CD14-positive monocyte (primary cell): ENCODE measurements at regions not wholly inside any gene's neighbourhood (a gene's known extent, or its start where the extent isn't known, plus 50 kb on each side); places are given as distances from the start of the nearest gene placed in this dataset.

ENCODE experiments used
- DNase-seq, 3 donors: peaks; one replicate each; pipeline ENCODE4 v3.0.0-alpha.2; 2011 to 2022
- H2AFZ ChIP-seq: 2 replicates; pipeline ENCODE4 v1.6.0; 2012; ENCODE audit warnings: mild to moderate bottlenecking, low read depth, low read length, inconsistent platforms; ENCODE audit not compliant: insufficient read depth, poor library complexity, severe bottlenecking
- H3K27ac ChIP-seq, 2 donors: 1 replicate in 1 of 2; 2 replicates in 1 of 2; pipeline ENCODE4 v1.5.1; 2012 to 2013; ENCODE audit warnings: low read length in 2 of 2, control low read depth in 1 of 2, inconsistent platforms in 1 of 2, low read depth in 1 of 2, mild to moderate bottlenecking in 1 of 2
- H3K27me3 ChIP-seq, 2 donors: one replicate each; pipeline versions ENCODE4 v1.6.0 to v1.6.1; 2011 to 2013; ENCODE audit warnings: low read length in 2 of 2; ENCODE audit not compliant: control insufficient read depth in 2 of 2, insufficient read depth in 2 of 2
- H3K36me3 ChIP-seq, 2 donors: replicated peaks in 1 of 2; 1 replicate in 1 of 2; 2 replicates in 1 of 2; pipeline versions ENCODE4 v1.5.1 to v1.6.1; 2012 to 2013; ENCODE audit warnings: low read length in 2 of 2, control low read depth in 1 of 2, inconsistent platforms in 1 of 2, mild to moderate bottlenecking in 1 of 2; ENCODE audit not compliant: insufficient read depth in 2 of 2, control insufficient read depth in 1 of 2
- H3K4me1 ChIP-seq, 2 donors: 1 replicate in 1 of 2; 2 replicates in 1 of 2; pipeline versions ENCODE4 v1.5.1 to v1.6.1; 2012 to 2013; ENCODE audit warnings: low read length in 2 of 2, control low read depth in 1 of 2, inconsistent platforms in 1 of 2, mild to moderate bottlenecking in 1 of 2, moderate library complexity in 1 of 2; ENCODE audit not compliant: insufficient read depth in 2 of 2, control insufficient read depth in 1 of 2
- H3K4me2 ChIP-seq: replicated peaks from 2 replicates; pipeline ENCODE3; 2012; ENCODE audit warnings: low read length, moderate library complexity, mild to moderate bottlenecking; ENCODE audit not compliant: poor library complexity, severe bottlenecking; ENCODE audit errors: extremely low read depth
- H3K4me3 ChIP-seq, 3 experiments: fragments of 200-600 bp in 1 of 3; sonication (generic) in 1 of 3; replicated peaks in 1 of 3; 1 replicate in 2 of 3; 2 replicates in 1 of 3; pipeline ENCODE4 v1.5.1; 2011 to 2013; ENCODE audit warnings: low read length in 3 of 3, mild to moderate bottlenecking in 3 of 3, control low read depth in 2 of 3, low read depth in 2 of 3, inconsistent platforms in 1 of 3, moderate library complexity in 1 of 3
- H3K79me2 ChIP-seq: 2 replicates; pipeline ENCODE4 v1.6.0; 2012; ENCODE audit warnings: mild to moderate bottlenecking, control low read depth, inconsistent platforms, low read length, moderate library complexity; ENCODE audit not compliant: insufficient read depth
- H3K9ac ChIP-seq: 2 replicates; pipeline ENCODE4 v1.6.0; 2017; ENCODE audit warnings: low read length, mild to moderate bottlenecking; ENCODE audit not compliant: insufficient read depth, poor library complexity, severe bottlenecking
- H3K9me3 ChIP-seq, 2 donors: replicated peaks in 1 of 2; 1 replicate in 1 of 2; 2 replicates in 1 of 2; pipeline versions ENCODE4 v1.5.1 to v1.6.1; 2012 to 2013; ENCODE audit warnings: low read length in 2 of 2, control low read depth in 1 of 2; ENCODE audit not compliant: control insufficient read depth in 1 of 2, insufficient read depth in 1 of 2
- H4K20me1 ChIP-seq: 2 replicates; pipeline ENCODE4 v1.6.0; 2012; ENCODE audit warnings: mild to moderate bottlenecking, low read length, control low read depth, moderate library complexity; ENCODE audit not compliant: insufficient read depth
- H3K27ac Mint-ChIP-seq, 7 donors: one replicate each; pipeline ENCODE4 v1.8.0; 2020; ENCODE audit warnings: mild to moderate bottlenecking in 7 of 7, mixed read lengths in 7 of 7, moderate library complexity in 6 of 7, inconsistent platforms in 2 of 7
- H3K27me3 Mint-ChIP-seq, 3 donors: one replicate each; pipeline ENCODE4 v1.8.0; 2021 to 2022; ENCODE audit warnings: low read depth in 3 of 3, mild to moderate bottlenecking in 3 of 3, mixed read lengths in 3 of 3, moderate library complexity in 3 of 3, inconsistent platforms in 1 of 3
- H3K36me3 Mint-ChIP-seq, 2 donors: one replicate each; pipeline ENCODE4 v1.8.0; 2020; ENCODE audit warnings: mixed read lengths in 2 of 2, inconsistent platforms in 1 of 2, mild to moderate bottlenecking in 1 of 2
- H3K4me1 Mint-ChIP-seq: one replicate; pipeline ENCODE4 v1.8.0; 2020; ENCODE audit warnings: mild to moderate bottlenecking, mixed read lengths
- H3K4me3 Mint-ChIP-seq, 2 donors: one replicate each; pipeline ENCODE4 v1.8.0; 2020; ENCODE audit warnings: mild to moderate bottlenecking in 2 of 2, mixed read lengths in 2 of 2, moderate library complexity in 1 of 2
- H3K9me3 Mint-ChIP-seq, 7 donors: one replicate each; pipeline ENCODE4 v1.8.0; 2020 to 2022; ENCODE audit warnings: mixed read lengths in 7 of 7, mild to moderate bottlenecking in 6 of 7, moderate library complexity in 6 of 7, inconsistent platforms in 2 of 7
- WGBS: methylation state at CpG from one replicate; pipeline ENCODE4 v1.1.5; 2013; ENCODE audit warnings: missing lambda C conversion rate; ENCODE audit not compliant: insufficient coverage; 5-methylcytosine and 5-hydroxymethylcytosine counted together
- intact Hi-C, 2 donors: fragments of 100-400 bp; cut with micrococcal nuclease; formaldehyde crosslinking; loops; one replicate each; pipeline versions ENCODE4 v1.15.0 to v1.15.1; 2023
- TF ChIP-seq, protein P1 (sequence below): fragments of 200-600 bp; IDR thresholded peaks from one replicate; pipeline ENCODE4 v1.8.0; 2022; ENCODE audit warnings: antibody characterized with exemption, mild to moderate bottlenecking

DNA sequence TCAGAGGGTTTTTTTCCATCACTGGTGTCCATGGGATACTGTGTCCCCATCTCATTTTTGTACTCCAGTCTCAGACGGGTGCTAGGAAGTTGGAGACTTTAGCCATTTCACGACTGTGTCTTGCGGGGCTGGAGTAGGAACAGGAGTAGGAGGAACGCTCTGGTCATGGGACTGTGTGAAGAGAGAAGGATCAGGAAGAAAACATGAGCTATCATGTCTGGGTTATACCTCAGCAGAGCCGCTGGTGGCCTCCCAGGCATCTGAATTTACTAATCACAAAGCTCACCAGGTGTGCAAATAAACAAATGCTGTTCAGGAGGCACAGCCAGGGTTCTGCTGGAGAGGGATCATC is 225.4 kb downstream of the SEC14L1 start:
- peaks cover 47% of the 10 kb centered on the region for H3K4me1 Mint-ChIP-seq
- Histone ChIP-seq H3K4me1 (peaks cover 15 to 31% of the 10 kb centered on the region in 2 donors), H3K27ac (no peak overlapping the region), H3K4me2 (no peak overlapping the region), H3K9ac (no peak overlapping the region), H3K36me3 (no peaks in the 10 kb centered on the region), H3K27me3 (peaks cover 0 to 9% of the 10 kb centered on the region in 2 donors), H4K20me1 (peaks cover 56% of the 10 kb centered on the region), H3K79me2 (no peaks in the 10 kb centered on the region), H2AFZ (no peak overlapping the region), H3K4me3 (no peak overlapping the region), H3K9me3 (no peaks in the 10 kb centered on the region)
- no peak overlapping the region for H3K4me3 Mint-ChIP-seq
- no peaks in the 10 kb centered on the region for H3K9me3 Mint-ChIP-seq
- H3K27me3 Mint-ChIP-seq = peaks cover 12 to 16% (median 14%) of the 10 kb centered on the region in 3 donors
- intact Hi-C loops = no loop called here
- no peak overlapping the region for H3K27ac Mint-ChIP-seq
- TF ChIP-seq, protein P1, sequence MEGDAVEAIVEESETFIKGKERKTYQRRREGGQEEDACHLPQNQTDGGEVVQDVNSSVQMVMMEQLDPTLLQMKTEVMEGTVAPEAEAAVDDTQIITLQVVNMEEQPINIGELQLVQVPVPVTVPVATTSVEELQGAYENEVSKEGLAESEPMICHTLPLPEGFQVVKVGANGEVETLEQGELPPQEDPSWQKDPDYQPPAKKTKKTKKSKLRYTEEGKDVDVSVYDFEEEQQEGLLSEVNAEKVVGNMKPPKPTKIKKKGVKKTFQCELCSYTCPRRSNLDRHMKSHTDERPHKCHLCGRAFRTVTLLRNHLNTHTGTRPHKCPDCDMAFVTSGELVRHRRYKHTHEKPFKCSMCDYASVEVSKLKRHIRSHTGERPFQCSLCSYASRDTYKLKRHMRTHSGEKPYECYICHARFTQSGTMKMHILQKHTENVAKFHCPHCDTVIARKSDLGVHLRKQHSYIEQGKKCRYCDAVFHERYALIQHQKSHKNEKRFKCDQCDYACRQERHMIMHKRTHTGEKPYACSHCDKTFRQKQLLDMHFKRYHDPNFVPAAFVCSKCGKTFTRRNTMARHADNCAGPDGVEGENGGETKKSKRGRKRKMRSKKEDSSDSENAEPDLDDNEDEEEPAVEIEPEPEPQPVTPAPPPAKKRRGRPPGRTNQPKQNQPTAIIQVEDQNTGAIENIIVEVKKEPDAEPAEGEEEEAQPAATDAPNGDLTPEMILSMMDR = no peak
- H3K36me3 Mint-ChIP-seq = peaks cover 2 to 20% of the 10 kb centered on the region in 2 donors
- WGBS = no CpG with 5 or more reads among the region's 5 CpGs
- DNase-seq = no peak

- intact Hi-C loops = no loop called here
- H3K27me3 Mint-ChIP-seq = peaks cover 12 to 16% (median 14%) of the 10 kb centered on the region in 3 donors
- TF ChIP-seq, protein P1 = no peak
- Histone ChIP-seq H2AFZ (no peak overlapping the region), H3K9me3 (no peaks in the 10 kb centered on the region), H3K27me3 (peaks cover 0 to 9% of the 10 kb centered on the region in 2 donors), H3K27ac (no peak overlapping the region), H3K79me2 (no peaks in the 10 kb centered on the region), H3K4me2 (no peak overlapping the region), H3K4me3 (no peak overlapping the region), H3K4me1 (peaks cover 21 to 36% of the 10 kb centered on the region in 2 donors), H3K36me3 (no peaks in the 10 kb centered on the region), H3K9ac (no peak overlapping the region), H4K20me1 (peaks cover 59% of the 10 kb centered on the region)
- no peak for DNase-seq
- 80% methylated on average over 8 of the region's 8 CpGs for WGBS
- no peak overlapping the region for H3K4me3 Mint-ChIP-seq
- peaks cover 52% of the 10 kb centered on the region for H3K4me1 Mint-ChIP-seq
- no peaks in the 10 kb centered on the region for H3K9me3 Mint-ChIP-seq
- peak overlapping the region in 1 of 7 donors; percentile 52 for H3K27ac Mint-ChIP-seq
- peaks cover 2 to 20% of the 10 kb centered on the region in 2 donors for H3K36me3 Mint-ChIP-seq
Measured at GRCh38 chr17:77366558-77367245, 225.9 kb downstream of the SEC14L1 start.
